Karpas-422 (cell line): ENCODE measurements at regions not wholly inside any gene's neighbourhood (a gene's known extent, or its start where the extent isn't known, plus 50 kb on each side); places are given as distances from the start of the nearest gene placed in this dataset.

Experiments used
- DNase-seq: peaks from one replicate; pipeline ENCODE4 v3.0.0-alpha.2; 2015
- H2AFZ ChIP-seq: fragments of 200-600 bp; sonication (generic); 2 replicates; pipeline ENCODE4 v1.6.1; 2014; ENCODE audit warnings: antibody characterized with exemption, low read length, mixed read lengths
- H3K27ac ChIP-seq: fragments of 200-600 bp; sonication (generic); 2 replicates; pipeline ENCODE4 v1.5.1; 2014; ENCODE audit warnings: mild to moderate bottlenecking, low read length, moderate library complexity
- H3K27me3 ChIP-seq: fragments of 200-600 bp; sonication (generic); 2 replicates; pipeline ENCODE4 v1.6.1; 2014; ENCODE audit warnings: low read length, mixed read lengths
- H3K36me3 ChIP-seq: fragments of 200-600 bp; sonication (generic); 2 replicates; pipeline ENCODE4 v1.6.1; 2014; ENCODE audit warnings: low read length, mixed read lengths; ENCODE audit not compliant: insufficient read depth
- H3K4me1 ChIP-seq: fragments of 200-600 bp; sonication (generic); 2 replicates; pipeline ENCODE4 v1.6.1; 2014; ENCODE audit warnings: mild to moderate bottlenecking, low read length, mixed read lengths
- H3K4me2 ChIP-seq: fragments of 200-600 bp; sonication (generic); 2 replicates; pipeline ENCODE4 v1.6.1; 2014; ENCODE audit warnings: low read length, low read depth, mild to moderate bottlenecking; ENCODE audit not compliant: poor library complexity, severe bottlenecking
- H3K4me3 ChIP-seq: fragments of 200-600 bp; sonication (generic); 2 replicates; pipeline ENCODE4 v1.5.1; 2014; ENCODE audit warnings: mild to moderate bottlenecking, antibody characterized with exemption, low read length, mixed read lengths
- H3K79me2 ChIP-seq: fragments of 200-600 bp; sonication (generic); 2 replicates; pipeline ENCODE4 v1.6.1; 2014; ENCODE audit warnings: mild to moderate bottlenecking, low read length, mixed read lengths
- H3K9ac ChIP-seq: fragments of 200-600 bp; sonication (generic); 2 replicates; pipeline ENCODE4 v1.6.0; 2014; ENCODE audit warnings: low read length
- H3K9me2 ChIP-seq: fragments of 200-600 bp; sonication (generic), shearing (Covaris generic); replicated peaks from 2 replicates; pipeline ENCODE4 v1.6.0; 2014; ENCODE audit warnings: mild to moderate bottlenecking, low read length, moderate library complexity; ENCODE audit not compliant: insufficient read depth
- H3K9me3 ChIP-seq: fragments of 300-700, 200-600 bp; sonication (generic); 2 replicates; pipeline ENCODE4 v1.6.1; 2014; ENCODE audit warnings: low read length, mixed read lengths
- H4K20me1 ChIP-seq: fragments of 200-600 bp; sonication (generic); 2 replicates; pipeline ENCODE4 v1.6.1; 2014; ENCODE audit warnings: mild to moderate bottlenecking, antibody characterized with exemption, low read length, low read depth; ENCODE audit not compliant: insufficient read depth

GRCh38 chr2:114034742-114035141 is 144.9 kb downstream of the ACTR3 start:
- H3K4me3 ChIP-seq: no peak overlapping the region
- no peak overlapping the region for H2AFZ ChIP-seq
- H3K9me3 ChIP-seq: no peaks in the 10 kb centered on the region
- no peaks in the 10 kb centered on the region for H4K20me1 ChIP-seq
- no peak for DNase-seq
- H3K79me2 ChIP-seq: no peaks in the 10 kb centered on the region
- no peak overlapping the region for H3K4me2 ChIP-seq
- H3K36me3 ChIP-seq: no peaks in the 10 kb centered on the region
- no peaks in the 10 kb centered on the region for H3K9me2 ChIP-seq
- H3K9ac ChIP-seq: no peak overlapping the region
- H3K4me1 ChIP-seq: no peaks in the 10 kb centered on the region
- H3K27me3 ChIP-seq: no peaks in the 10 kb centered on the region
- no peak overlapping the region for H3K27ac ChIP-seq

- no peaks in the 10 kb centered on the region for H3K9me3 ChIP-seq
- no peaks in the 10 kb centered on the region for H3K4me1 ChIP-seq
- H3K9me2 ChIP-seq: no peaks in the 10 kb centered on the region
- H3K27me3 ChIP-seq: no peaks in the 10 kb centered on the region
- H2AFZ ChIP-seq: no peak overlapping the region
- H3K27ac ChIP-seq: no peak overlapping the region
- no peaks in the 10 kb centered on the region for H3K36me3 ChIP-seq
- H3K4me2 ChIP-seq: no peak overlapping the region
- no peaks in the 10 kb centered on the region for H3K79me2 ChIP-seq
- H4K20me1 ChIP-seq: no peaks in the 10 kb centered on the region
- no peak overlapping the region for H3K9ac ChIP-seq
- no peak for DNase-seq
- H3K4me3 ChIP-seq: no peak overlapping the region
Measured at GRCh38 chr2:114038710-114039109, 148.8 kb downstream of the ACTR3 start.

- Histone ChIP-seq H3K9me3 (no peaks in the 10 kb centered on the region), H3K27ac (no peak overlapping the region), H3K79me2 (no peaks in the 10 kb centered on the region), H3K4me3 (no peak overlapping the region), H3K36me3 (no peaks in the 10 kb centered on the region), H3K9ac (no peak overlapping the region), H3K9me2 (no peaks in the 10 kb centered on the region), H3K4me1 (no peaks in the 10 kb centered on the region), H3K4me2 (no peak overlapping the region), H3K27me3 (no peaks in the 10 kb centered on the region), H2AFZ (no peak overlapping the region), H4K20me1 (no peaks in the 10 kb centered on the region)
- no peak for DNase-seq
Measured at GRCh38 chr2:114039677-114040076, 149.8 kb downstream of the ACTR3 start.

GRCh38 chr2:114040826-114041225 is 150.9 kb downstream of the ACTR3 start:
- Histone ChIP-seq H3K27ac (no peak overlapping the region), H3K9me2 (no peaks in the 10 kb centered on the region), H3K4me1 (no peaks in the 10 kb centered on the region), H3K4me2 (no peak overlapping the region), H3K4me3 (no peak overlapping the region), H3K9me3 (no peaks in the 10 kb centered on the region), H2AFZ (no peak overlapping the region), H4K20me1 (no peaks in the 10 kb centered on the region), H3K36me3 (no peaks in the 10 kb centered on the region), H3K9ac (no peak overlapping the region), H3K27me3 (no peaks in the 10 kb centered on the region), H3K79me2 (no peaks in the 10 kb centered on the region)
- DNase-seq: no peak

GRCh38 chr2:114044985-114045384 is 155.1 kb downstream of the ACTR3 start:
- Histone ChIP-seq H3K27me3 (no peaks in the 10 kb centered on the region), H4K20me1 (no peaks in the 10 kb centered on the region), H3K9me3 (no peaks in the 10 kb centered on the region), H3K4me2 (no peak overlapping the region), H3K79me2 (no peaks in the 10 kb centered on the region), H3K9me2 (no peaks in the 10 kb centered on the region), H3K36me3 (no peaks in the 10 kb centered on the region), H3K27ac (no peak overlapping the region), H2AFZ (no peak overlapping the region), H3K4me3 (no peak overlapping the region), H3K4me1 (no peaks in the 10 kb centered on the region), H3K9ac (no peak overlapping the region)
- no peak for DNase-seq

GRCh38 chr2:114046373-114046772 is 156.5 kb downstream of the ACTR3 start:
- Histone ChIP-seq H3K9me3 (no peaks in the 10 kb centered on the region), H3K4me1 (no peaks in the 10 kb centered on the region), H3K9ac (no peak overlapping the region), H2AFZ (no peak overlapping the region), H3K27me3 (no peaks in the 10 kb centered on the region), H4K20me1 (no peaks in the 10 kb centered on the region), H3K79me2 (no peaks in the 10 kb centered on the region), H3K4me3 (no peak overlapping the region), H3K9me2 (no peaks in the 10 kb centered on the region), H3K4me2 (no peak overlapping the region), H3K27ac (no peak overlapping the region), H3K36me3 (no peaks in the 10 kb centered on the region)
- DNase-seq: no peak

GRCh38 chr2:114046866-114047435 is 157.1 kb downstream of the ACTR3 start:
- Histone ChIP-seq H3K36me3 (no peaks in the 10 kb centered on the region), H3K4me1 (no peaks in the 10 kb centered on the region), H3K27me3 (no peaks in the 10 kb centered on the region), H3K4me3 (no peak overlapping the region), H3K79me2 (no peaks in the 10 kb centered on the region), H3K9ac (no peak overlapping the region), H4K20me1 (no peaks in the 10 kb centered on the region), H3K9me2 (no peaks in the 10 kb centered on the region), H3K4me2 (no peak overlapping the region), H3K9me3 (no peaks in the 10 kb centered on the region), H2AFZ (no peak overlapping the region), H3K27ac (no peak overlapping the region)
- DNase-seq: no peak

- Histone ChIP-seq H3K27me3 (no peaks in the 10 kb centered on the region), H3K36me3 (no peaks in the 10 kb centered on the region), H4K20me1 (no peaks in the 10 kb centered on the region), H3K4me2 (no peak overlapping the region), H3K79me2 (no peaks in the 10 kb centered on the region), H3K4me1 (no peaks in the 10 kb centered on the region), H3K9me2 (no peaks in the 10 kb centered on the region), H3K27ac (no peak overlapping the region), H3K9ac (no peak overlapping the region), H3K9me3 (no peaks in the 10 kb centered on the region), H2AFZ (no peak overlapping the region), H3K4me3 (no peak overlapping the region)
- no peak for DNase-seq
Measured at GRCh38 chr2:114049280-114049679, 159.4 kb downstream of the ACTR3 start.

- Histone ChIP-seq H3K9ac (no peak overlapping the region), H2AFZ (no peak overlapping the region), H3K36me3 (no peaks in the 10 kb centered on the region), H3K4me2 (no peak overlapping the region), H3K27me3 (no peaks in the 10 kb centered on the region), H3K27ac (no peak overlapping the region), H3K9me2 (no peaks in the 10 kb centered on the region), H3K79me2 (no peaks in the 10 kb centered on the region), H4K20me1 (no peaks in the 10 kb centered on the region), H3K4me3 (no peak overlapping the region), H3K9me3 (no peaks in the 10 kb centered on the region), H3K4me1 (no peaks in the 10 kb centered on the region)
- no peak for DNase-seq
Measured at GRCh38 chr2:114049826-114050225, 159.9 kb downstream of the ACTR3 start.
